Type B pancreatic cell (in vitro differentiated cells): ENCODE measurements at regions not wholly inside any gene's neighbourhood (a gene's known extent, or its start where the extent isn't known, plus 50 kb on each side); places are given as distances from the start of the nearest gene placed in this dataset.

ENCODE experiments used
- DNase-seq: peaks from one replicate; pipeline ENCODE4 v3.0.0; 2021; ENCODE audit warnings: mixed read lengths; ENCODE audit not compliant: unreplicated experiment; ENCODE audit errors: extremely low spot score
- H3K27ac Mint-ChIP-seq: 2 replicates; pipeline ENCODE4 v1.8.0; 2021; ENCODE audit warnings: mild to moderate bottlenecking, mixed read lengths
- H3K27me3 Mint-ChIP-seq: 2 replicates; pipeline ENCODE4 v1.8.0; 2021; ENCODE audit warnings: mixed read lengths
- H3K36me3 Mint-ChIP-seq: 2 replicates; pipeline ENCODE4 v1.8.0; 2021; ENCODE audit warnings: mixed read lengths
- H3K4me1 Mint-ChIP-seq: one replicate; pipeline ENCODE4 v1.8.0; 2021; ENCODE audit warnings: mixed read lengths; ENCODE audit not compliant: unreplicated experiment
- H3K4me3 Mint-ChIP-seq: 2 replicates; pipeline ENCODE4 v1.8.0; 2021; ENCODE audit warnings: mild to moderate bottlenecking, mixed read lengths
- H3K9me3 Mint-ChIP-seq: 2 replicates; pipeline ENCODE4 v1.8.0; 2021; ENCODE audit warnings: mixed read lengths
- CTCF ChIP-seq: fragments of 200-600 bp; sonication (generic); conservative IDR thresholded peaks from 2 replicates; pipeline ENCODE4 v1.5.0; 2021; ENCODE audit warnings: antibody characterized with exemption, mild to moderate bottlenecking

GRCh38 chr3:128556384-128556783, 63.4 kb upstream of the GATA2 start:
- Mint-ChIP-seq H3K27ac (no peak overlapping the region), H3K36me3 (no peaks in the 10 kb centered on the region), H3K4me1 (peaks cover 4% of the 10 kb centered on the region), H3K9me3 (no peaks in the 10 kb centered on the region), H3K4me3 (no peak overlapping the region), H3K27me3 (peaks cover 48% of the 10 kb centered on the region)
- TF ChIP-seq CTCF = no peak
- no peak for DNase-seq

- no peaks in the 10 kb centered on the region for H3K9me3 Mint-ChIP-seq
- H3K36me3 Mint-ChIP-seq = no peaks in the 10 kb centered on the region
- peaks cover 4% of the 10 kb centered on the region for H3K4me1 Mint-ChIP-seq
- H3K4me3 Mint-ChIP-seq = no peak overlapping the region
- H3K27ac Mint-ChIP-seq = no peak overlapping the region
- no peak for DNase-seq
- peaks cover 50% of the 10 kb centered on the region for H3K27me3 Mint-ChIP-seq
- no peak for TF ChIP-seq CTCF
These were observed 62.8 kb upstream of the GATA2 start for GRCh38 chr3:128555841-128556240.

GRCh38 chr3:128555098-128555825, 62.3 kb upstream of the GATA2 start:
- no peak for DNase-seq
- H3K4me3 Mint-ChIP-seq = no peak overlapping the region

DNA sequence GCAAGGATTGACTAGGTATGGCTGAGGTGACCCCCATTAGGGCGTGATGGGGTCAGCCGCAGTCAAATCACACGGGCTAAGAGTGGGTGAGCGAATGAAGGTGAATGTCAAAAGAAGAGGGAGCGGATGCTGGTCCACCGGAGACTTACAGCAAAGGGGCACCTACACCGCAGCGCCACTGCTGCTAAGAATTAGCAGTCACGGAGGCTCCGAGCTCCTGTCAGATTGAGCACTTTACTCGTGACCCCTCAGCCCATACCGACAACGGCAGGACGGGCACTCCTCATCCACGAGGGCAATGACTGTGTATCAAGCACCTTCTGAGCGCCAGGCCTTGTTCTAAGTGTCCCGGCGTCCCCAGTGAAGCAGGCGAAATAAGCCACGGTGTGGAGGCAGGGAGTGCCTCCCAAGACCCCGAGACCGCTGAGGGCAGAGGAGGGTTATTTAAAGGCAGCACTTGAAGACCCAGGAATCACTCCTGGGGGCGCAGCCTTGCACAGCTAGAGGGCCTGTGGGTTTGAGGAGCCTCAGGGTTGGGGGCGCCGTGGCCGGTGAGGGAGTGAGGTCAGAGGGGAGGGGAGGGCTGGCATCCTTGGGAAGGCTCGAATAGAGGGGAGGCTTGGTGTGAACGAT, 61.6 kb upstream of the GATA2 start:
- DNase-seq = peak; percentile 61
- Mint-ChIP-seq H3K36me3 (no peaks in the 10 kb centered on the region), H3K4me1 (peaks cover 4% of the 10 kb centered on the region), H3K9me3 (no peaks in the 10 kb centered on the region), H3K27ac (no peak overlapping the region), H3K4me3 (no peak overlapping the region), H3K27me3 (peaks cover 54% of the 10 kb centered on the region)
- no peak for TF ChIP-seq CTCF

More at GRCh38 chr3:128555098-128555825, 62.3 kb upstream of the GATA2 start:
- Mint-ChIP-seq H3K4me1 (peaks cover 4% of the 10 kb centered on the region), H3K27me3 (peaks cover 54% of the 10 kb centered on the region), H3K9me3 (no peaks in the 10 kb centered on the region), H3K27ac (no peak overlapping the region), H3K36me3 (no peaks in the 10 kb centered on the region)
- no peak for TF ChIP-seq CTCF

- Mint-ChIP-seq H3K9me3 (no peaks in the 10 kb centered on the region), H3K27ac (no peak overlapping the region), H3K36me3 (no peaks in the 10 kb centered on the region), H3K27me3 (peaks cover 50% of the 10 kb centered on the region), H3K4me1 (peaks cover 6% of the 10 kb centered on the region), H3K4me3 (no peak overlapping the region)
- TF ChIP-seq CTCF = no peak
- DNase-seq = no peak
These were observed 61.1 kb upstream of the GATA2 start for GRCh38 chr3:128554100-128554464.
